Spleen (tissue), 7 donors: ENCODE measurements at regions not wholly inside any gene's neighbourhood (a gene's known extent, or its start where the extent isn't known, plus 50 kb on each side); places are given as distances from the start of the nearest gene placed in this dataset.

ENCODE experiments used
- CTCF ChIP-seq, 11 experiments: fragments of 200-600 bp in 7 of 11; fragments of 450-650 bp in 4 of 11; sonication (generic) in 4 of 11; IDR thresholded peaks in 8 of 11; conservative IDR thresholded peaks in 3 of 11; 1 replicate in 7 of 11; 2 replicates in 4 of 11; pipeline versions ENCODE4 v1.4.0 to v1.8.0; 2016 to 2021; ENCODE audit warnings: antibody characterized with exemption in 11 of 11, inconsistent platforms in 4 of 11, mild to moderate bottlenecking in 1 of 11
- POLR2AphosphoS5 ChIP-seq, 3 donors: sonication (generic); formaldehyde crosslinking; IDR thresholded peaks; one replicate each; pipeline ENCODE4 v1.5.1; 2017; ENCODE audit warnings: antibody characterized with exemption in 3 of 3
- donor health status: DM: no; HTN: no; CAD: no; lungs with moderate emphysema.
- donor health status: DM: no; HTN: no; CAD: no.
- donor health status: DM: no; HTN: no; CAD: no.

- no peak for TF ChIP-seq CTCF (IDR thresholded peaks at IDR 0.05 in 8 of 11, conservative IDR thresholded peaks at IDR 0.05 in 3 of 11)
- TF ChIP-seq POLR2AphosphoS5 (IDR thresholded peaks at IDR 0.05), result no peak
Measured at GRCh38 chr9:3662671-3663070, 136.9 kb upstream of the RFX3 start.
